HG03442 (cell line): ENCODE measurements at regions not wholly inside any gene's neighbourhood (a gene's known extent, or its start where the extent isn't known, plus 50 kb on each side); places are given as distances from the start of the nearest gene placed in this dataset.

Experiments used
- ATAC-seq: cut with Tn5 transposase; IDR thresholded peaks from one replicate; pipeline ENCODE4 v1.9.1; 2021; ENCODE audit warnings: mild to moderate bottlenecking, moderate library complexity; ENCODE audit not compliant: unreplicated experiment

DNA sequence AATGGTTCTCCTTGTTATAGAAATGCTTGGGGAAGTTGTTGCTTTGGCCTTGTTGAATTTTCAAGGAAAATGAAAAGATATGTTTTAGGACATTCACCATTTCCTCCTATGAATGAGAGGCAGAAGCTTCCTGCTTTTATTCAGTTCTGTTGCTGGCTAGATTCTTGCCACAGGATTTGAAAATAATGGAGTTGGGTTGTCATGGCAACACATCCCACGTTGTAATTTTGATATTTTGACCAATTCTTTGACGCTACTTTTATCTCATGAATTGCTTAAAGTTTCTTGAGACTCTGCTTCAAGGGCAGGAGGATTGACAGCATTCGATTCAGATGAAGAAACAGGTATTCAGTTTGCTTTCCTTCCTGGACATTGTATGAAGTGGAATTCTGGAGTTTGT lies 331.5 kb downstream of the PRDM2 start:
- no peak for ATAC-seq

DNA sequence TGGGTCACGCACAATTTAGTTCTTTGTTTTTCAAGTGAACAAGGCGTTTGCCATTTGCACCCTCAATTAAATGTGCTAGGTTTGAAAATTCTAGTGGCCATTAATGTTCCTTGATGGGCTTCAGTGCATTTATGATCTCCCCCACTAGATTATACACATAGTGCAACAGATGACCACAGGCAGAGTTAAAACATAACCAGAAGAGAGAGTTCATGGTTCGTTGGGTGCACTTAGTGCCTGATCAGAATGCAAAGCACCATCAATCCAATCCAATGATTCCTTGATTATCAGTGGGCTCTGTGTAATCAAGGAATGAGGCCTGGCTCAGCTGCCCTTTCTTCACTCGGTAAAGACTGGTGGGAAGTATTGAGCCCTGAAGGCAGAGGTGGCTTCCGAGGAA lies 334.5 kb downstream of the PRDM2 start:
- ATAC-seq, result no peak

DNA sequence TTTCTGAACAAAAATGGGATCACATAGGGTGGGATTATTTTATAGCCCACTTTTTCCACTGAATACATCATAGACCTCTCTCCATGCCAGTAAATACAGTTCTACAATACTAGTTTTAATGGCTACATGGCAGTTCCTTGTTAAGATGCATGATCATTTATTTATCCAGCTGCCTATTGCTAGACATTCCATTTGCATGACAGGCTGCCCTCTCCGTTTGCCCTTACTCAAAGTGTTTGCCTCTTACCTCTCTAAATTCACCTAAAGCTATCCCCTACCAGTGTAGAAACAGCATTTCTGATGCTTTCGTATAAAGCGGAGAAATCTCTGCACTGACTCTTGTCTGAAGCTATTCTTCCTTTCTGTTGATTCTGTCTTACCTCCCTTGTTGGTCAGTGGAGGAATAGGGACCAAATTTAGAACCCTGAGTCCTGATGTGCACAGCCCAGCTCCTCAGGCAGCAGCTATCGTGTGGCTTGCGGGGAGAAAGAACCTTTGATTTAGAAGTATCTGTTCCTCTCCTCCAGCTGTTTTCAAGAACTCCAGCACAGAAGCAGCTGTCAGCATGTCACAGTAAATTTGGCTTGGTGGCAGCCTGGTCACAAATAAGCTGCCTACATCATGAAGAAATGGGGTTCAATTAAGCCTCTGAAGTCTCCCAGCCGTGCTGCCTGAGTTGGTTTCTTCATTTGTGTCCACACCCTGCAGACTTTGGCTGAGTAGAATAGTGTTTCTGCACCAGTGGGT lies 337.3 kb downstream of the PRDM2 start:
- ATAC-seq, result no peak

DNA sequence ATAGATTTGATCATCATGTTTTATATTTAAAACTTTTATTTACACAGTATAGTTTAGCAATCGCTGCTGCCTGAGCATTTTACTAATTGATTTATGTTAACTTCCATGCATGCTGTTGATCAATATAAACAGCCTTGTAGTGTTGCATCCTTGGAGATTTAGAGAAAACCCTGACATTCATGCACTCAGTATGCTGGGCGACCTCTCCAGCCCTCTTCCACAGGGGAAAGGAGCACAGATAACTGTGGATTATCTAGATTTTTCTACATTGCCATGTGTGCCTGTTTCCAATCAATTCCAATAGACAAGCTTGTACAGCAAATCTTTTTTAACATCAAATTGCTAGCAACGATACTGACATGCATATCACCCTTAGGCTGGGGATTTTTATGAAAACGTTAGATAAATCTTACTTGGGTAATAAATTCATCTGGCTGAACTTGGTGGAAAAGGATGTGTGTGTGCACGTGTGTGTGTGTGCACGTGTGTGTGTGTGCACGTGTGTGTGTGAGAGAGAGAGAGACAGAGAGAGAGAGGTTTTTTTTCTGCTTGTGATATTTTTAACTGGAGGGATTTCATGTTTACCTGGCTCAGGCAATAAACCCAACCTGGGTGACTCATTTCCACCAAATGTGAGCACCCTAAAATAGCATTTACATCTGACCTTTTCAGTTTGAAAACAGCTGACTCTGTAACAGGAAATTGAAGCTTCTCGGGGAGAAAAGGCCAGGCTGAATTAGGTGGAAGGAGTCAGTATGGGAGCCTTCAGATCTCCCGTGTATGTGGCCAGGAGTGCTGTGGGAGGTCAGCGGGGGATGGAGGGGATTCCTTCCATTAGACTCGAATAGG lies 339.8 kb downstream of the PRDM2 start:
- no peak for ATAC-seq

DNA sequence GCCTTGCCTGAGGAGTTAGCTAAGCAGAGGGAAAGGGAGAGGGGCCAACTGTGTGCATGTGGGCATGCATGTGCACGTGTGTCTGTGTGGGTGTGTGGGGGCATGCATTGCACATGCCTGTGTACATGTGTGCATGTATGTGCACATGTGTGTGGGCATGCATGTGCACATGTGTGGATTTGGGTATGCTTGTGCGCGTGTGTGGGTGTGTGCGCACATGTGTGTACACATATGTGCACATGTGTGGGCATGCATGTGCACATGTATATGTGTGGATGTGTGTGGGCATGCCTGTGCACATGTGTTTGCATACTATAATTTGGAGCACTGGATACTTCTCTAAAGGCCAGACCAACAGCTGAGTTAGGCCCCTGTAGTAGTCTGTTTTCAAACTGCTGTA lies 350.0 kb downstream of the PRDM2 start:
- ATAC-seq, result no peak

DNA sequence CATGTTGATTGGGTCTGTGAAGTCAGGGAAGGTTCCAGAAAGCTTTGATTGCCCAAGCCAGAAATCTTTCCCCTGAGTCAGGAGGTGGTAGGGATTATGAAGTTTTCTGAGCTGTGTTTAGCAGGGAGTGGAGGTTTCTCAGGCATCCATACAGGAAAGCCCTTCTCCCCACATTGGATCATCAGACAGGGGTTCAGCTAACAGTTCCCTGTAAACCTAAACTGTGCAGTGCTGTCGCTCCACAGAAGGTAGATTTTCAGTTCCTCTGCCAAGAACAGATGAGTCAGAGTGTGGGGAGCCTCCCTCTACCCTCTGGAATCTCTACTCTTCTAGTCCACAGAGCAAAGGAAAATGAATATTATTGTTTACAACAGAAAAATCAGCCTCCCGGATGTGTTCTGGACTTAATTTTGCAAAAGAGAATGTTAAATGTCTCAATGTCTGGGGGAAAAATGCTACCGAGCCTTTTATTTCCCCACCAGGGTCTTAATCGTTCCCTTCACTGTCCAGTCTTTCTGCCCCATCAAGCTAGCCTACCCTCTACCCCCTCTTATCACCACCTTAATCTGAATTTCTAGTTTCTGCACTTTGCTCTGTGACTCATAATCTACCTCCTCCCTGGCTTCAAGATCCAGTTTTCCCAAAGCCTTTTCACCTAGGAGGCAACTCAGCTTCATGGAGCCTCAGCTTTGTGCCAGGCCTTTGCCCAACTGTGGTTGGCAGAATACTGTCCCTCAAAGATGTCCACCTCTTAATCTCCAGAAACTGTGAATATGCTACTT lies 355.6 kb downstream of the PRDM2 start:
- ATAC-seq, result no peak

DNA sequence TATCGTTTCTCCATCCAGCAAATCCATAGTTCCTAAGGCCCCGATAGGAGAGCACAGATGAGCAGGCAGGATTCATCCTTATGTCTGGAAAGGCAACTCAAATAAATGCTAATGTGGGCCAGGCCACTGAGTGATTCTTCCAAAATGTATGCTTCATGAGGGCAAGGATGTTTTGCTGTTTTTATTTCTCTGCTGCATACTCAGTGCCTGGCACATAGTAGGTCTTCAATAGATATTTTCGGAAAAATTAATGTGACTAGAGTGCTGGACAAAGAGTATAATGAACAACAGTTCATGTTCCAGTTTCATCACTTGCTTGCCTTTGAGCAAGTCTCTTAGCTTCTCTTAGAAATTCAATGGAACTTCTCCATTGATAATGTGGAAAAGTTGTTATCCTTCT lies 357.7 kb downstream of the PRDM2 start:
- no peak for ATAC-seq

DNA sequence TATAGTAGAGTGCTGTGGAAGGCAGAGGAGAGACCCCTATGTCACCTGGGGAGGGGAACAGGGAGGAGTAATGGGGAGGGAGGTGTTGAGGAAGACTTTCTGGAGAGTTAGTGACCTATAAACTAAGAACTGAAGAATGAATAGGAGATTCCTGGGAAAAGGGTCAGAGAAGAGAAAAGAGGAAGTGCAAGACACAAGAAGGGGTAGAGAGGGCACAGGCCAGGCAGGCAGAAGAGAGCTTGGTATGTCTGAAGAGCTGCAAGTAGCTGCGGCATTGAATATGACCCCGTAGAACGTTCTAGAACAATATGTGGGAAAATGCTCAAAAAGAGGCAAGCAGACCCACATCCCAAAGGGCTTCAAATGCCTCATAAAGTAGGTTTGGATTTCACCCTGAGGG lies 361.2 kb downstream of the PRDM2 start:
- no peak for ATAC-seq

DNA sequence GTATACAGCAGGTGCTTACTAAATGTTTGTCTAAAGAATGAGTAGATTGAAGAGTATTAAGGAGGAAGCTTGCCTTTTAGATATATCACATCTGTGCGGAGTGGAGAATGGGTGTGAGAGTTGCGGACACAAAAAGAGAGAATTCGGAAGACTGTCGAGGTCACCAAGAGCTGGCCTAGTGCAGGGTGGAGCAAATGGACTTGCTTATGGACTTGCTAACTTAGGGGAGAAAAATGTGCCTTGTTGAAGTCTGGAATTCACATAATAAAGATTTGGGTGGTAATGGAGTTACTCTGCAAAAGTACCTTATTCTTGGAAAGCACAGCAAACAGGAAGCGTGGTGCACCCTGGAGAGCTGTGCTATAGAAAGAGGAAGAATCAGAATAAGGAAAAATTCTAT lies 361.7 kb downstream of the PRDM2 start:
- no peak for ATAC-seq

DNA sequence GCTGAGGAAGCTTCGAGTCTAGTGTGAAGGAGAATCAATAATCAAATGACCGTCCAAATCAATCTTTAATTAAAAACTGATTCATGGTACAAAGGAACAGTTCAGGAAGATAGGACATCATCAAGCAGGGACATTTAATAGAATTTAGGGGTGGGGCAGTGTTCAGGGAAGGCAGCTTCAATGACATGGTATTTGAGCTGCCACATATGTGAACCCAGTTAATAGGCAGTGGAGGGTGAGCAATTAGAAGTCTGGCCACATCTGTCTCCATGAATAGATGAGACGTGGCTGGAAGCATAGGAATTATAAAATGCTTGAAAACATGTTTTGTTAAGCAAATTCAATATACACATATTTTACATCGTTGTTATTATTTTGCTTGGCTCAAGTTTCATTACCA lies 362.7 kb downstream of the PRDM2 start:
- ATAC-seq, result no peak

DNA sequence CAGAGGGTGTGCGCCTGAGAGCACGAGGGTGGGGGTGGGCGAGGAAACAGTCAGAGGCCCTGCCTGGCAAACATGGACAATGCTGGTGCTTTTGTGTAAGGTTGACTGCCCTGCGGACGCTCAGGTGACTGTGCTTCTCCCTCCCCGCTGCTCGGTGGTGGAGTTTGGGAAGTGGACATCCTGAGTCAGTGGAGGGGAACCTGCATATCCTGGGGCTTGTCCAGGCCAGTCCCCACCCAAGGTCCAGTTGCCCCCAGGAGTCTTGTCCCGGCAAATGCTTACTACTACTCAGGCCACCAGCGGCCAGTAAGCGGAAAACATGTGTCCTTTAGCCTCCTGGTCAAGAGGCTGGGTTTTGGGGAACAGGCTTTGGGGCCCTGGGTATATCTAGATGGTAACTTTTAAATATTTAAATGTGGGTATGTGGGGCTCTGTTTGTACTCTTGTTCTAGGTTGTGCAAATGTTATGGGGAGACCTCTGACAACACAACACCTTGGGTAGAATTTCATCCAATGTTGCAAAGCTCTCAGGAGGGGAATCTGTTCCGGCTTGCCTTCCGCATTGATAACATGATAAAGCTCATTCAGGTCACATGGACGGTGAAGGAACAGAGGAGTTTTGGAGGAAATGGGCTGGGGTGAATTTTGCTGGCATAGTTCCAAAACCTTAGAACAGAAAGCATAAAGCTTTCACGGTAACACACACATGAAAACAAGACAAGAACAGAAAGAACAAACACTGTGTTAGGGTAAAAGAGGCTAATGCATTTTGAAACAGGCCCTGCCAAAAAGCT lies 364.9 kb downstream of the PRDM2 start:
- no peak for ATAC-seq

DNA sequence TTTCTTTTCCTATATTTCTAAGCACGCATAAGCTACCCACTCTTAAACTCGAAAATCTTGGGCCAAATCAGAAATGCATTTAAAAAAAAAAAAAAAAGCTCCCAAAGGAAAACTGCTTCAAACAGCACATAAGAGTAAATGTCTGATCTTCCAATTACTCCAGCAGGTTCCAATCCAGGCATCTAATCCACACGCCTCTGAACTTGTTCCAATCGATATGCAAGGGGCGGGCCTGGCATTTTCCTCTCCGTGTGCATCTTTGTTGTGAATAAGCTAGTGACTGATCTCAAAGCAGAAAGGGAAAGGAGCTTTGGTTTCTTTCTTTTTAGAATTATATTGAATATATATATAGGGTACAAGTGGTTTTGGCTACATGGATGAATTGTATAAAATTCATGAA lies 365.5 kb downstream of the PRDM2 start:
- ATAC-seq, result no peak

DNA sequence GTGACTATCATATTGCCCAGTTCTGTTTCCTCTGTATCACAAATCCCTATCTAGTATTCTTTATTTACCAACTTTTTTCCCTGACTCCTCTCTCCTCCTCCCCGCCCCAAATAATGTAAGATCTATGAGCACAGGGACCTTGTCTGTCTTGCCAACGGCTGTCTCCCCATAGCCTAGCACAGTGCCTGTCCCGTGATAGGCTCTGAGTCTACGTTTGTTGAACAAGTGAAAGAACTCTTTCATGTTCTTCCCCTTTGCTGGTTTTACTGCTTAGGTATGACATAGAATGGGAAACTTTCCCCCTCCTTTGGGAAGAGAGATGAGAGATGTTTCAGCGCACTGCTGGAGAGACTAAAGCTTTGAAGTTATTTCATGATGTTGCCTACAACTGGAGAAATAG lies 367.0 kb downstream of the PRDM2 start:
- no peak for ATAC-seq

DNA sequence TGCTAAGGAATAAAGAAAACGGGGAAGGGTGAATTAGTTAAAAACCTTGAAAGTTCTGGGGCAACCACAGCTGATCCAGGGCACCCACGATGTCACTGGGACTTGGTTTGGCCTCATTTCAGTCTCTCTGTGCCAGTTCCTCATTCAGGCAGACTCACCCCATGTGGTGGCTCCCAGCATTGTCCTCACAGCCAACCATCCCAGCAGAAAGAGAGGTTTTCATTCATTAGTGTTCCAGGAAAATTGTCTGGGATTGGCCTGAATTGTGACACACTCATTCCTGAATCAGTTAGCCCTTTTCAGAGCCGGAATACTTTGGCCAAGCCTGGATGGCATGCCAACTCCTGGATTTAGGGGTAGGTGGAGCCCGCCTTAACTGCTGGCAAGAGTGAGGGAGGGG lies 367.7 kb downstream of the PRDM2 start:
- ATAC-seq, result no peak

DNA sequence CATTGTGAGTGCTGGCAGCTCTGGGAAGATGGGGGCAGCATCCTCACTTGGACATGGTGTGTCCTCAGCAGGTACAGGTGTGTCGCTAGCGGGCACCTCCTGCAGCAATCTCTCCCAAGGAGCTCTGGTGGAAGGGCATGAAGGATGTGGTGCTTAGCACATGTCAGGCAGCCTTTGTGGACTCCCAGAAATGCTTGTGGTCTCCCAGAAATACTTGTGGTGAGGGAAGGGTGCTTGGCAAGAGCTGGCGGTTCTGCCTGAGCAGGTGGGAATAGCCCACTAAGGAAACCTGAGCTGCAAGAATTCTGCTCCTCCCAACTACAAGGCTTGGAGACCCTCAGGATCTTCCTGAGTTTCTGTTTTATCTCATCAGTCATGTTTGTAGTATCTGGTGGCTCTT lies 371.6 kb downstream of the PRDM2 start:
- ATAC-seq, result no peak

DNA sequence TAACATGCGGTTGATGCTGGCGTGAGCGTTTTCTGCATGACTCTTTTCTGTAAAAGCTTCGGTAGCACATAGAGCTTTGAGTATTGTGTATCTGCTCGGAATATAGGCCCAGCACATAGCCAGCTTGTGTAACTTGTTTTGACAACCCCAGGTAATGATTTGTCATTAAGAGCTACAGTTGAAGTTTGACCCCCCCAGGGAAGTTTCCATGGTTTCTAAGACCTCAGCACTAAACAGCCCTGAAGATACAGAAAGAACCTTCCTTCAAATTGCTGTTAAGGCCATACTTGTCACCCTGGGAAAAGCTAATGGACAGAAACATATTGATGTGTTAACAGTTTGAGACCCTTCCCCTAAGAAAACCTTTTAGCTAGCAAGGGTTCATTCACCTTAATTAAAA lies 380.7 kb downstream of the PRDM2 start:
- no peak for ATAC-seq

DNA sequence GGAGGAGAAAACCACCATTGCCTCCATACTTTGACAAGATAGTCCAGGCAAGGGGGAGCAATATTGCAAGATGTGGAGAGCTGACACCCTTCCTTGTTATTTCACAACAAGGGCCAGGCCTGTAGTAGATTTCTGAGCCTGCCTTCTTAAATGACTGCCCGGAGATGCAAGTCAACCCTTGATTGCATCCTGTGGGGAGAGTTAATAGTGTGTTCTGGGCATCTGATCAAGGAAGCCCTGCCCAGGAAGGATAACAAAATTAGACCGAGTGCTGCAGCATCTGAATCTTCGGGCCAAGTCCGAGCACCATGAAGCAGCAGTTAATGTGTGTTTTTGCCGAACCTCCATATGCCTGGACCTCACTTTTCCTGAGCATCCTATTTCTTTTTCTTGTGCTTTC lies 382.3 kb downstream of the PRDM2 start:
- no peak for ATAC-seq

DNA sequence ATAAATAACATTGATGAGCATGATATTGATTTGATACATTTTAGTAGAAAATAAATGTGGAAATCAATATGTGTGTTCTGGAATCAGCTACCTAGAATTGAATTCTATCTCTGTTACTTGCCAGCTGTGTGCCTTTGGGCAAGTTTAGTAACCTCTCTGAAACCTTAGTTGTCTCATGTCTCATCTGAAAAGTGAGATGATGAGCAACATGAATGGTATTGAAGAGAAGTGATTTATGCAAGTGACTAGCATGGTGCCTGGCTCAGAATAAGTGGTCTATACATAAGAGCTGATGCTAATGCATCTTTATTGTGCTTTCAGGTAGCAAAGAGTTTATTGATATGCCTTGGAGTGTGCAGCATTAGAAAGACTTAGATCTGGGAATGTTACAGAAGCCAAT lies 383.3 kb downstream of the PRDM2 start:
- ATAC-seq, result no peak

DNA sequence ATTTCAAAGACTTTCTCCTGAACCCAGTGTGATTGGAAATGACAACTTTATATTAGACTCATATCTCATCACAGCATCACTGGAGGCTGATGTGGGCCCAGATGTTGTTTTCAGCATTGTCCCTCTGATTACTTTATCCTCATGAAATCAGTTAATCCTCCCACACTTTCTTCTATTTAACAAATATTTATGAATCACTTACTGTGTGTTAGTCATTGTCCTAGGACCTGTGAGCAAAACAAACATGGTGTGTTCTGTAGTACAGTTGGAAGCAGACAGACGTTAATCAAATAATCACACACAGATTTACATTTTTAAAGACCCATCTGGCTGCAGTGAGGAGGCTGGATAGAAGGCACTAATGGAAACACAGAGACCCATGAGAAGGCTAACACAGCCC lies 383.7 kb downstream of the PRDM2 start:
- ATAC-seq, result no peak

DNA sequence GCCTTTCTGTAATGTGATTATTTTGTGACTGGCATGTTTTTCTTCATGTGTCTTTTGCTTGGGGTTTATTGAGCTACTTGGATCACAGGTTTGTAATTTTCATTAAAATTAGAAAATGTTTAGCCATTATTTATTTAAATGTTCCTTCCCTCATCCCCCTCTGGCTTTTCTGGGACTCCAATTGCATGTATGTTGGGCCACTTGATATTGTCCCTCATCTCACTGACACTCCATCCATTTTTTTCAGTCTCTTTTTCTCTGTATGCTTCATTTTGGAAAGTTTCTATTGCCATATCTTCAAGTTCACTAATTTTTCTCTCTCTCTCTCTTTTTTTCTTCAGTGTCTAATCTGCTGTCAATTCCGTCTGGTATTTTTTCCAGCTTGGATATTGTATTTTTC lies 390.1 kb downstream of the PRDM2 start:
- ATAC-seq, result no peak

DNA sequence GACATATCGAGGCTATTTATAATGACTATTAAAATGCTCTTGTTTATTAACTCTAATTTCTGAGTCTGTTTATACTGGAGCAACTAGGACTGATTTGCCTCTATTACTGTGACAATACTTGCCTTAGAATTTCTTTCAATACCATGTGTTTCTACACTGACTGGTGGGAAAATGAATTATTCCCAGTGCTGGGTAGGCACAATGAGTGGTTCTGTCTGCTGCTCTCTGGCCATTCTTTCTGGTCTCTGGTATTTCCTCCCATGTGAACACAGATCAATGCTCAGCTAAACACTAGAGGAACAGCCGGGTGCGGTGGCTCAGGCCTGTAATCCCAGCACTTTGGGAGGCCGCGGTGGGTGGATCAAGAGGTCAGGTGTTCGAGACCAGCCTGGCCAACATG lies 390.5 kb downstream of the PRDM2 start:
- ATAC-seq, result no peak
